ENCODE measurements at regions not wholly inside any gene's neighbourhood (a gene's known extent, or its start where the extent isn't known, plus 50 kb on each side); places are given as distances from the start of the nearest gene placed in this dataset.

GRCh38 chr13:109380457-109380856 is 405.9 kb downstream of the IRS2 start:
- peaks cover 3% of the 10 kb centered on the region for H3K4me1 Mint-ChIP-seq (ENCODE audit: low read depth)
- H3K4me3 Mint-ChIP-seq (ENCODE audit: low read depth), result no peak overlapping the region
- no peak overlapping the region for H3K27ac Mint-ChIP-seq
- DNase-seq (ENCODE audit: low spot score, unreplicated experiment), result no peak
- TF ChIP-seq CTCF (IDR thresholded peaks at IDR 0.05; ENCODE audit: unreplicated experiment), result no peak
- H3K27me3 Mint-ChIP-seq, result no peaks in the 10 kb centered on the region
- peaks cover 3% of the 10 kb centered on the region for H3K9me3 Mint-ChIP-seq (ENCODE audit: low read depth)
- no peaks in the 10 kb centered on the region for H3K36me3 Mint-ChIP-seq (ENCODE audit: insufficient read depth)

- H3K27ac Mint-ChIP-seq, result no peak overlapping the region
- TF ChIP-seq CTCF (IDR thresholded peaks at IDR 0.05; ENCODE audit: unreplicated experiment), result no peak
- H3K4me3 Mint-ChIP-seq (ENCODE audit: low read depth), result no peak overlapping the region
- peaks cover 3% of the 10 kb centered on the region for H3K9me3 Mint-ChIP-seq (ENCODE audit: low read depth)
- no peak for DNase-seq (ENCODE audit: low spot score, unreplicated experiment)
- H3K4me1 Mint-ChIP-seq (ENCODE audit: low read depth), result peaks cover 3% of the 10 kb centered on the region
- H3K27me3 Mint-ChIP-seq, result no peaks in the 10 kb centered on the region
- H3K36me3 Mint-ChIP-seq (ENCODE audit: insufficient read depth), result no peaks in the 10 kb centered on the region
These were observed 406.5 kb downstream of the IRS2 start for GRCh38 chr13:109379930-109380329.

GRCh38 chr13:109376936-109377335 is 409.4 kb downstream of the IRS2 start:
- Mint-ChIP-seq H3K27me3 (peaks cover 10% of the 10 kb centered on the region), H3K9me3 (ENCODE audit: low read depth) (no peaks in the 10 kb centered on the region), H3K27ac (no peak overlapping the region), H3K36me3 (ENCODE audit: insufficient read depth) (no peaks in the 10 kb centered on the region), H3K4me1 (ENCODE audit: low read depth) (no peaks in the 10 kb centered on the region), H3K4me3 (ENCODE audit: low read depth) (no peak overlapping the region)
- no peak for DNase-seq (ENCODE audit: low spot score, unreplicated experiment)
- no peak for TF ChIP-seq CTCF (IDR thresholded peaks at IDR 0.05; ENCODE audit: unreplicated experiment)

GRCh38 chr13:109374609-109375200 is 411.7 kb downstream of the IRS2 start:
- no peaks in the 10 kb centered on the region for H3K9me3 Mint-ChIP-seq (ENCODE audit: low read depth)
- H3K4me3 Mint-ChIP-seq (ENCODE audit: low read depth), result no peak overlapping the region
- H3K36me3 Mint-ChIP-seq (ENCODE audit: insufficient read depth), result no peaks in the 10 kb centered on the region
- peaks cover 13% of the 10 kb centered on the region for H3K27me3 Mint-ChIP-seq
- DNase-seq (ENCODE audit: low spot score, unreplicated experiment), result no peak
- no peak overlapping the region for H3K27ac Mint-ChIP-seq
- H3K4me1 Mint-ChIP-seq (ENCODE audit: low read depth), result no peaks in the 10 kb centered on the region
- TF ChIP-seq CTCF (IDR thresholded peaks at IDR 0.05; ENCODE audit: unreplicated experiment), result no peak

GRCh38 chr13:109372666-109373065 is 413.7 kb downstream of the IRS2 start:
- no peaks in the 10 kb centered on the region for H3K36me3 Mint-ChIP-seq (ENCODE audit: insufficient read depth)
- peaks cover 19% of the 10 kb centered on the region for H3K27me3 Mint-ChIP-seq
- TF ChIP-seq CTCF (IDR thresholded peaks at IDR 0.05; ENCODE audit: unreplicated experiment), result no peak
- no peaks in the 10 kb centered on the region for H3K9me3 Mint-ChIP-seq (ENCODE audit: low read depth)
- H3K27ac Mint-ChIP-seq, result no peak overlapping the region
- H3K4me1 Mint-ChIP-seq (ENCODE audit: low read depth), result peaks cover 8% of the 10 kb centered on the region
- DNase-seq (ENCODE audit: low spot score, unreplicated experiment), result no peak
- H3K4me3 Mint-ChIP-seq (ENCODE audit: low read depth), result no peak overlapping the region

Data from progenitor cell of endocrine pancreas (in vitro differentiated cells).